Renal pelvis (tissue), 1 donor: ENCODE measurements at regions not wholly inside any gene's neighbourhood (a gene's known extent, or its start where the extent isn't known, plus 50 kb on each side); places are given as distances from the start of the nearest gene placed in this dataset.

ENCODE experiments used
- DNase-seq: peaks from one replicate; pipeline ENCODE4 v3.0.0-alpha.2; 2013

DNA sequence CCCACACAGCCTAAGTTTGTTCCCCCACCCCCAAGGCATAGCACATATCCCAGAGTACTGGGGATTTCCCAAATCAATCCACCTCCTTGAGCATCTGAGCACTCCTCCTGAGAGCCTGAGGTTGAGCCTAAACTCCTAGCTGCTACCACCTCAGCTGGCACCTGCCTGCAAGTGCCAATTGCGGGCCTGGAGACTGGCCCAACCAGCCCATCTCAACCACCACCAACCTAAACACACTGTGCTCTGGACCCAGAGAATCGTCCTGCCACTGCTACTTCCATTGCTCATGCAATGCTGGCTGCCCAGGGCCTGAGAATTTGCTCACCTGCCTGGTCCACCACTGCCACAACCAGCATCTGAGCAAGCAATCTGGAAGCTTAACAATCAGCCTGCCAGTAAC lies 177.1 kb downstream of the FGF13 start:
- no peak for DNase-seq

DNA sequence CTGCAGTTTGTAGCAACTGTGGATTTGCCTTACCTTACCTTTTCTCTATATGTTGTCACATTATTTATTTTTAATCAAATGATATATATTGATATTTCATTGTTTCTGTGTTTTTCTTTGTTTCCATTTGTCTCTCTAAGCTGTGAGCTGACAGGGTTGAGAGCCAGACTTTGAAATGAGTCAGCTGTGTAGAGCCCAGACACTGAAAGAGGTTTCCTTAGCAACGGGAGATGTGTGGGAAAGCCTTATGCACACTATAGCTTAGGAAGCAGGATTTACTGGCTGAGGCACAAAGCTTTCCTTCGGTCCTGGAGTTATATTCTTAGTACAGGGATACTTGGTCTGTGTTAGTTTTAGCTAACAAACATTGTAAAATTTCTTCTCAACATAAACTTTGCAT lies 192.2 kb downstream of the FGF13 start:
- peak; percentile 48 for DNase-seq

DNA sequence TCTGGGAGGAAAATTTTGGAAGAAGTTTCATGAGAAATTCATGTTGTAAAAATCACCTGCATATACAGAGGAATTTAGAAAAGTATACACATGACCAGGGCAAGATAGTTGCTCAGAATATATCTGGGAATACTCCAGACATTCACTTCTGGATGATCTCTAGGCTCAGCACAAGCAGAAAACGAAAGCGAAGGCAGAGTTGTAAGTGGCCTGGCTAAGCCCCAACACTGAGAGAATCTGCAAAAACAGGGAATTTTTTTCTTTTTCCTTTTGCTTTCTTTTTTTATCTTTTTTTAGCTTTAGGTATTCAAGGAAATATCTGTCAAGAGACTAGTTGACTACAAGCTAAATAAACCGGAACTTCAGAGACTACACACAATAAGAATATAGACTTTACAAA lies 207.2 kb downstream of the FGF13 start:
- no peak for DNase-seq

DNA sequence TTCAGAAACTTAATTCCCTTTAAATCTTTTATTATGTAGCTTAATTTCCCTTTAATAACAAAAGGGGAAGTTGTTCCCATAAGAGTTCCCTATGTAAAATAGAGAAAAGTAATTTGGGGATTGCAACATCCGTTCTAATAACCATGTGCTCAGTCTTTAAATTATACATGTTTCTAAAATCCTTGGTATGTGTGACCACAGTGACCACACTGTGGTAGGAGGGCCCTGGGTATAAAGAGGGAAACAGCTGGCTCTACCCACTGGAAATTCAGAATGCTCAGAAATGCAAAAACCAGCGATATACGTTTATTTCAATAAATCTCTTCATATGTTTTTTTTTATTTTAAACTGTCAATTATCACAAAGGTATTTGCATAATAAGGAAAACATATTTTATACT lies 219.1 kb downstream of the FGF13 start:
- DNase-seq, result no peak

DNA sequence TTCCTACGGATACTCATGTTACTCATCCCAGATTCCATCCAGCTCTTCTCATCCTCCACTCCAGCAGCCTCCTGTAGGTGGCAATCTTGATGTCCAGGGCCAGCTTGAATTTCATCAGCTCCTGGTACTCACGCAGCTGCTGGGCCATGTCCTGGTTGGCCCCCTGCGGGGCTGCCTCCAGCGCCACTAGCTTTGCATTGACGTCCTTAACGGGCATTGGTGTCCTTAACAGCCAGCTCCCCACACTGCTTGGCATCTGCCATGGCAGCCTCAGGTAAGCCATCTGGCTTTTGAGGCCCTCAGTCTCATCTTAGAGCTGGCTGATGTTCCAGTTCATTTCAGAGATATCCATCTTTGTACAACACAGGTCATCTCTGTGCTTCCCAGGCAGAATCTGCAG lies 223.7 kb downstream of the FGF13 start:
- no peak for DNase-seq

DNA sequence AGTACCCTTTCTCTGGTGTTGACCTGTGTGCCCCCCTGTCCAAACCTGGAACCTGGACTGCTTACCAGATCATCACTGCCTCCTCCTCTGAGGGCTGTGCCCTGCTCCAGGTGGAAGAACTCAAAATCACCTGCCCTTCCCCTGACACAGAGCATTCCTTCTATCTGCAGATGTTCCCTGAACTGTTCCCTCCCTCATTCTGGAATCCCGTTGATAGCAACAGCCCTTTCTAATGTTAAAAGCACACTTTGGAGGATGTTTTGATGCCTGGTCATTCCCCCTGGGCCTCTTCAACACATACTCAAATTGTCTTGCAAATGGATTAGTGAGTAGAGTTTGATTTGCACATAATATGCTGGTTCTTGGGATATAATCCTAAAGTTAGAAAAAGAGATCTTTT lies 225.8 kb downstream of the FGF13 start:
- no peak for DNase-seq

DNA sequence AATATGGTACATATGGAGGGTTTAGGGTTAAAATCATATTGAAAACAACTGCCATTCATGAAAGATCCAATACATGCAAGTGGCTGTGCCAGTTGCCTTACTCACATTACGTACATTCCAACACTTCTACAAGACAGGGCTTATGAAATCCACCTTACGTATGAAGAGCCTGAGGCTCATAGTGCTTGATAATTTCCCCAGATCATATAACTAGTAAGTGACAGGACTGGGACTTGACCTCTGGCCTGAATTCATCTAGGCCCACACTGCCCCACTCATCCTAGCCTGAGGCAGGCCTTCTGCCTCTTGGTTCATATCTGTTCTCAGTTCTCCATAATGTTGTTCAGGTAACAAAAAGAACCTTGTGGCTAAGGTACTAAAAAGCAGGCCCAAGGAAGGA lies 226.3 kb downstream of the FGF13 start:
- DNase-seq, result no peak

DNA sequence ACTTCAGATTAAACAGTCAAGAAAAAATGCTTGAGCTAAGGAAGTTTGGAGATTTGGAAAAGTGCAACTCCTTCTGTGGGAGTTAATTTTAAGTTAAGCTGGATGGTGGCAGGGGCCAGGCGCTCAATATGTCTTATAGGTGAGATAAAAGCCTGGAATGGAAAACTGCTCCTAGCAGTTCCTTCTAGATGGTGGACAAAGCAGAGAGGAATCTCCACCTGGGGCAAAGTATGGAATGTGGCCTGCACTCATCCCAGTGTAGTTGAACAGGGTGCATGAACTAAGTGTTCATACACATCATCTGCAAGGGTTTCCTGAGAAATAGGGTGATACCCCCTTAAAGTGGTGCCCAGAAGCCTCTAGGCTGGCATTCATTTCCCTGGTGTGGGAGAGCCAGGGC lies 227.1 kb downstream of the FGF13 start:
- no peak for DNase-seq

DNA sequence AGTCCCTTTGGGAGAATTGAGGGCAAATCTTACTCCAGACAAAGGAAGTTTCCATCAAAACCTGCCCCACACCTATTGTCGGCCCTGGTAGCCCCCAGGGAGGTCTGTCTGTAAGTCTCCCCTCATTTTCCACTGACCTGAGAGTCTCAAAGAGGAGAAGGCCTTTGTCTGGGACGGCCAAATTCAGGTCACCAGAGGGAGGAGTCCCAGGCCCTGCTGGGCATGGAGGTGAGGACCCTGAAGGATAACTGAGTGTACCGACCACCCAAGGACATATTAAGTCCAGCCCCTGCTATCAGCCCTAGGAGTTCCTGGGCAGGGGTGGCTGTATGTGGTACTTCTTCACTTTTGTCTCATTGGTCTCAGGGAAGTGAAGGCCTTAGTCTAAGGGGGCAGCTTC lies 229.9 kb downstream of the FGF13 start:
- DNase-seq, result no peak

DNA sequence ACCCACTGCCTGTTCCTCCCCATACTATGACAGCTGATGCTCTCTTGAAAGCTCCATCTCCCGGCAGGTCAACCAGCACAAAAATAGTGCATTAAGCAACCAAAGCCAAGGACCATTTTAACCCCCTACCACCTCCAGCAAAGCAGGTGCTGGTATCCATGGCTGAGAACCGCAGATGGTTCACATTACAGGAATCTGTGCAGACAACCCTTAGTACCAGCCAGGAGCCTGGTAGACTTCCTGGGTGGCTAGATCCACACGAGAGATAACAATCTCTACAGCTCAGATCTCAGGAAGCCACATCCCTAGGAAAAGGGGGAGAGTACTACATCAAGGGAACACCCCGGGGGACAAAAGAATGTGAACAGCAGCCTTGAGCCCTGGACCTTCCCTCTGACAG lies 248.0 kb downstream of the FGF13 start:
- DNase-seq, result no peak
